Sigmoid colon (tissue), 4 donors: ENCODE measurements at regions not wholly inside any gene's neighbourhood (a gene's known extent, or its start where the extent isn't known, plus 50 kb on each side); places are given as distances from the start of the nearest gene placed in this dataset.

Source experiments
- EP300 ChIP-seq, 4 donors: sonication (generic); formaldehyde crosslinking; IDR thresholded peaks; one replicate each; pipeline ENCODE4 v1.6.1; 2017; ENCODE audit warnings: antibody characterized with exemption in 4 of 4
- POLR2A ChIP-seq, 2 donors: fragments of 450-650 bp; IDR thresholded peaks; one replicate each; pipeline ENCODE4 v1.6.1; 2016; ENCODE audit warnings: antibody characterized with exemption in 2 of 2, mild to moderate bottlenecking in 2 of 2, moderate library complexity in 2 of 2
- POLR2AphosphoS5 ChIP-seq, 4 donors: sonication (generic); formaldehyde crosslinking; IDR thresholded peaks; one replicate each; pipeline ENCODE4 v1.6.1; 2017; ENCODE audit warnings: antibody characterized with exemption in 4 of 4
- TF ChIP-seq, protein P1 (sequence below), 4 experiments: fragments of 450-650 bp in 3 of 4; fragments of 200-600 bp in 1 of 4; IDR thresholded peaks; one replicate each; pipeline ENCODE4 v1.5.1; 2016 to 2019; ENCODE audit warnings: antibody characterized with exemption in 4 of 4, mild to moderate bottlenecking in 3 of 4, moderate library complexity in 2 of 4

- TF ChIP-seq EP300 (IDR thresholded peaks at IDR 0.05) (no peak), POLR2A (IDR thresholded peaks at IDR 0.05) (no peak), POLR2AphosphoS5 (IDR thresholded peaks at IDR 0.05) (no peak)
- TF ChIP-seq, protein P1, sequence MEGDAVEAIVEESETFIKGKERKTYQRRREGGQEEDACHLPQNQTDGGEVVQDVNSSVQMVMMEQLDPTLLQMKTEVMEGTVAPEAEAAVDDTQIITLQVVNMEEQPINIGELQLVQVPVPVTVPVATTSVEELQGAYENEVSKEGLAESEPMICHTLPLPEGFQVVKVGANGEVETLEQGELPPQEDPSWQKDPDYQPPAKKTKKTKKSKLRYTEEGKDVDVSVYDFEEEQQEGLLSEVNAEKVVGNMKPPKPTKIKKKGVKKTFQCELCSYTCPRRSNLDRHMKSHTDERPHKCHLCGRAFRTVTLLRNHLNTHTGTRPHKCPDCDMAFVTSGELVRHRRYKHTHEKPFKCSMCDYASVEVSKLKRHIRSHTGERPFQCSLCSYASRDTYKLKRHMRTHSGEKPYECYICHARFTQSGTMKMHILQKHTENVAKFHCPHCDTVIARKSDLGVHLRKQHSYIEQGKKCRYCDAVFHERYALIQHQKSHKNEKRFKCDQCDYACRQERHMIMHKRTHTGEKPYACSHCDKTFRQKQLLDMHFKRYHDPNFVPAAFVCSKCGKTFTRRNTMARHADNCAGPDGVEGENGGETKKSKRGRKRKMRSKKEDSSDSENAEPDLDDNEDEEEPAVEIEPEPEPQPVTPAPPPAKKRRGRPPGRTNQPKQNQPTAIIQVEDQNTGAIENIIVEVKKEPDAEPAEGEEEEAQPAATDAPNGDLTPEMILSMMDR (IDR thresholded peaks at IDR 0.05), result no peak
Measured at GRCh38 chr3:96748139-96748538, 66.3 kb upstream of the EPHA6 start.
